Neural cell (in vitro differentiated cells): ENCODE measurements at regions not wholly inside any gene's neighbourhood (a gene's known extent, or its start where the extent isn't known, plus 50 kb on each side); places are given as distances from the start of the nearest gene placed in this dataset.

Source experiments
- H2AFZ ChIP-seq: fragments of 200-600, 300-800 bp; sonication (generic), shearing (Covaris generic); 2 replicates; pipeline ENCODE4 v1.6.0; 2014; ENCODE audit warnings: low read depth, mild to moderate bottlenecking, antibody characterized with exemption, low read length, moderate library complexity
- H3F3A ChIP-seq: fragments of 200-600 bp; shearing (Covaris generic); 2 replicates; pipeline ENCODE4 v1.6.1; 2016; ENCODE audit warnings: mild to moderate bottlenecking, moderate library complexity, mixed read lengths, antibody characterized with exemption, low read length; ENCODE audit not compliant: insufficient read depth, poor library complexity, severe bottlenecking
- H3K27ac ChIP-seq: fragments of 200-600, 300-800 bp; sonication (generic), shearing (Covaris generic); 2 replicates; pipeline ENCODE4 v1.5.1; 2014; ENCODE audit warnings: mild to moderate bottlenecking, low read length, moderate library complexity
- H3K27me3 ChIP-seq: fragments of 300-800, 200-600 bp; sonication (generic), shearing (Covaris generic); 2 replicates; pipeline ENCODE4 v1.6.0; 2014; ENCODE audit warnings: mild to moderate bottlenecking, low read depth, low read length, moderate library complexity; ENCODE audit not compliant: insufficient read depth
- H3K36me3 ChIP-seq: fragments of 300-800, 200-600 bp; sonication (generic), shearing (Covaris generic); 2 replicates; pipeline ENCODE4 v1.5.1; 2014; ENCODE audit warnings: mild to moderate bottlenecking, antibody characterized with exemption, low read length, moderate library complexity; ENCODE audit not compliant: insufficient read depth
- H3K4me2 ChIP-seq: fragments of 300-800, 200-600 bp; sonication (generic), shearing (Covaris generic); 2 replicates; pipeline ENCODE4 v1.6.0; 2014; ENCODE audit warnings: mild to moderate bottlenecking, low read length
- H3K4me3 ChIP-seq: fragments of 300-800, 200-600 bp; sonication (generic), shearing (Covaris generic); 2 replicates; pipeline ENCODE4 v1.5.1; 2014; ENCODE audit warnings: mild to moderate bottlenecking, low read length, moderate library complexity
- H3K79me2 ChIP-seq: fragments of 200-600 bp; shearing (Covaris generic); replicated peaks from 2 replicates; pipeline ENCODE4 v1.6.0; 2014; ENCODE audit warnings: mild to moderate bottlenecking, low read length, moderate library complexity; ENCODE audit not compliant: insufficient read depth
- H3K9ac ChIP-seq: fragments of 300-800, 200-600 bp; sonication (generic), shearing (Covaris generic); 2 replicates; pipeline ENCODE4 v1.6.1; 2016; ENCODE audit warnings: mild to moderate bottlenecking, low read length, mixed read lengths
- H3K9me2 ChIP-seq: fragments of 200-600 bp; shearing (Covaris generic); 2 replicates; pipeline ENCODE4 v1.6.1; 2016; ENCODE audit warnings: mild to moderate bottlenecking, low read length, mixed read lengths; ENCODE audit not compliant: insufficient read depth
- H3K9me3 ChIP-seq: fragments of 200-600, 300-800 bp; sonication (generic), shearing (Covaris generic); 2 replicates; pipeline ENCODE4 v1.6.1; 2016; ENCODE audit warnings: mild to moderate bottlenecking, mixed run types, low read length, moderate library complexity, mixed read lengths
- H4K20me1 ChIP-seq: fragments of 200-600 bp; shearing (Covaris generic); 2 replicates; pipeline ENCODE4 v1.6.1; 2016; ENCODE audit warnings: mild to moderate bottlenecking, mixed run types; ENCODE audit not compliant: insufficient read depth
- EP300 ChIP-seq: fragments of 450-650 bp; conservative IDR thresholded peaks from 2 replicates; pipeline ENCODE4 v1.6.1; 2014; ENCODE audit warnings: antibody characterized with exemption, mild to moderate bottlenecking, moderate library complexity; ENCODE audit not compliant: poor library complexity, severe bottlenecking
- EZH2 ChIP-seq: fragments of 200-600, 300-800 bp; shearing (Covaris generic), sonication (generic); IDR thresholded peaks from 2 replicates; pipeline ENCODE4 v1.6.1; 2014; ENCODE audit warnings: antibody characterized with exemption, low read length, borderline replicate concordance, mild to moderate bottlenecking; ENCODE audit not compliant: insufficient read depth, poor library complexity, severe bottlenecking
- MXI1 ChIP-seq: fragments of 450-650 bp; conservative IDR thresholded peaks from 2 replicates; pipeline ENCODE4 v1.6.1; 2014; ENCODE audit warnings: antibody characterized with exemption, mild to moderate bottlenecking; ENCODE audit not compliant: poor library complexity, severe bottlenecking
- POLR2AphosphoS5 ChIP-seq: IDR thresholded peaks from 2 replicates; pipeline ENCODE4 v1.6.1; 2012
- RAD21 ChIP-seq: fragments of 450-650 bp; conservative IDR thresholded peaks from 2 replicates; pipeline ENCODE4 v1.6.1; 2014; ENCODE audit warnings: antibody characterized with exemption, mild to moderate bottlenecking, moderate library complexity
- SMC3 ChIP-seq: fragments of 450-650 bp; conservative IDR thresholded peaks from 2 replicates; pipeline ENCODE4 v1.6.1; 2014; ENCODE audit warnings: antibody characterized with exemption, mild to moderate bottlenecking, moderate library complexity; ENCODE audit not compliant: poor library complexity
- TAF1 ChIP-seq: IDR thresholded peaks from 2 replicates; pipeline ENCODE4 v1.6.1; 2012; ENCODE audit warnings: low read depth
- TF ChIP-seq, protein P1 (sequence below): fragments of 450-650 bp; IDR thresholded peaks from 2 replicates; pipeline ENCODE4 v1.5.1; 2014; ENCODE audit warnings: antibody characterized with exemption, mild to moderate bottlenecking, moderate library complexity; ENCODE audit not compliant: poor library complexity, severe bottlenecking
- TF ChIP-seq, protein P2 (sequence below): IDR thresholded peaks from 2 replicates; pipeline ENCODE4 v1.6.1; 2012; ENCODE audit warnings: borderline replicate concordance

DNA sequence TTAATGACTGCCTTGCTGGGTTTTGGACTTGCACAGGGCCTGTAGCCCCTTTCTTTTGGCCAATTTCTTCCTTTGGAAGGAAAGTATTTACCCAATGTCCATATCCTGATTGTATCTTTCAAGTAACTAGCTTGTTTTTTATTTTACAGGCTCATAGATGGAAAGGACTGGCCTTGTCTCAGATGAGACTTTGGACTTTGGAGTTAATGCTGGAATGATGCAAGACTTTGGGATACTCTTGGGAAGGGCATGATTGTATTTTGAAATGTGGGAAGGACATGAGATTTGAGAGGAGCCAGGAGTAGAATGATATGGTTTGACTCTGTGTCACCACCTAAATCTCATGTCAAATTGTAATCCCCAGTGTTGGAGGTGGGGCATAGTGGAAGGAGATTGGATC, 140.1 kb downstream of the C1orf94 start:
- Histone ChIP-seq H3K9me2 (no peaks in the 10 kb centered on the region), H3K9me3 (no peaks in the 10 kb centered on the region), H3K4me2 (no peak overlapping the region), H3F3A (no peaks in the 10 kb centered on the region), H3K27me3 (no peaks in the 10 kb centered on the region), H3K36me3 (no peaks in the 10 kb centered on the region), H3K79me2 (no peaks in the 10 kb centered on the region), H2AFZ (no peak overlapping the region), H4K20me1 (no peaks in the 10 kb centered on the region), H3K9ac (no peak overlapping the region), H3K27ac (no peak overlapping the region), H3K4me3 (no peak overlapping the region)
- TF ChIP-seq EZH2 (no peak), POLR2AphosphoS5 (no peak)

- H3K9me2 ChIP-seq = no peaks in the 10 kb centered on the region
- no peaks in the 10 kb centered on the region for H3K9me3 ChIP-seq
- H3K36me3 ChIP-seq = no peaks in the 10 kb centered on the region
- H3K27ac ChIP-seq = no peak overlapping the region
- H3K4me2 ChIP-seq = no peak overlapping the region
- H3F3A ChIP-seq = no peaks in the 10 kb centered on the region
- H3K79me2 ChIP-seq = no peaks in the 10 kb centered on the region
- H3K9ac ChIP-seq = no peak overlapping the region
- no peak overlapping the region for H2AFZ ChIP-seq
- no peaks in the 10 kb centered on the region for H3K27me3 ChIP-seq
- no peak overlapping the region for H3K4me3 ChIP-seq
- no peaks in the 10 kb centered on the region for H4K20me1 ChIP-seq
- TF ChIP-seq EZH2 (no peak), SMC3 (no peak), MXI1 (no peak), RAD21 (no peak)
- TF ChIP-seq, protein P1, sequence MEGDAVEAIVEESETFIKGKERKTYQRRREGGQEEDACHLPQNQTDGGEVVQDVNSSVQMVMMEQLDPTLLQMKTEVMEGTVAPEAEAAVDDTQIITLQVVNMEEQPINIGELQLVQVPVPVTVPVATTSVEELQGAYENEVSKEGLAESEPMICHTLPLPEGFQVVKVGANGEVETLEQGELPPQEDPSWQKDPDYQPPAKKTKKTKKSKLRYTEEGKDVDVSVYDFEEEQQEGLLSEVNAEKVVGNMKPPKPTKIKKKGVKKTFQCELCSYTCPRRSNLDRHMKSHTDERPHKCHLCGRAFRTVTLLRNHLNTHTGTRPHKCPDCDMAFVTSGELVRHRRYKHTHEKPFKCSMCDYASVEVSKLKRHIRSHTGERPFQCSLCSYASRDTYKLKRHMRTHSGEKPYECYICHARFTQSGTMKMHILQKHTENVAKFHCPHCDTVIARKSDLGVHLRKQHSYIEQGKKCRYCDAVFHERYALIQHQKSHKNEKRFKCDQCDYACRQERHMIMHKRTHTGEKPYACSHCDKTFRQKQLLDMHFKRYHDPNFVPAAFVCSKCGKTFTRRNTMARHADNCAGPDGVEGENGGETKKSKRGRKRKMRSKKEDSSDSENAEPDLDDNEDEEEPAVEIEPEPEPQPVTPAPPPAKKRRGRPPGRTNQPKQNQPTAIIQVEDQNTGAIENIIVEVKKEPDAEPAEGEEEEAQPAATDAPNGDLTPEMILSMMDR = no peak
Measured at GRCh38 chr1:34319218-34319617, 142.5 kb downstream of the C1orf94 start.

GRCh38 chr1:34320053-34320669, 143.5 kb downstream of the C1orf94 start:
- no peak overlapping the region for H2AFZ ChIP-seq
- H3K4me2 ChIP-seq = no peak overlapping the region
- no peak overlapping the region for H3K4me3 ChIP-seq
- no peak overlapping the region for H3K9ac ChIP-seq
- H3K27me3 ChIP-seq = no peaks in the 10 kb centered on the region
- H3K27ac ChIP-seq = no peak overlapping the region
- no peaks in the 10 kb centered on the region for H4K20me1 ChIP-seq
- no peak for TF ChIP-seq SMC3
- no peaks in the 10 kb centered on the region for H3K9me2 ChIP-seq
- no peaks in the 10 kb centered on the region for H3K9me3 ChIP-seq
- no peaks in the 10 kb centered on the region for H3K79me2 ChIP-seq
- H3F3A ChIP-seq = no peaks in the 10 kb centered on the region
- H3K36me3 ChIP-seq = no peaks in the 10 kb centered on the region

- Histone ChIP-seq H3K27me3 (no peaks in the 10 kb centered on the region), H3K36me3 (no peaks in the 10 kb centered on the region), H3K79me2 (no peaks in the 10 kb centered on the region), H2AFZ (no peak overlapping the region), H3K9me2 (no peaks in the 10 kb centered on the region), H3K4me3 (no peak overlapping the region), H3K9me3 (no peaks in the 10 kb centered on the region), H3K27ac (no peak overlapping the region), H3K4me2 (no peak overlapping the region), H4K20me1 (no peaks in the 10 kb centered on the region), H3F3A (no peaks in the 10 kb centered on the region), H3K9ac (no peak overlapping the region)
- TF ChIP-seq TAF1 (no peak), SMC3 (no peak), MXI1 (no peak), EP300 (no peak)
- TF ChIP-seq, protein P1 = no peak
- TF ChIP-seq, protein P2, sequence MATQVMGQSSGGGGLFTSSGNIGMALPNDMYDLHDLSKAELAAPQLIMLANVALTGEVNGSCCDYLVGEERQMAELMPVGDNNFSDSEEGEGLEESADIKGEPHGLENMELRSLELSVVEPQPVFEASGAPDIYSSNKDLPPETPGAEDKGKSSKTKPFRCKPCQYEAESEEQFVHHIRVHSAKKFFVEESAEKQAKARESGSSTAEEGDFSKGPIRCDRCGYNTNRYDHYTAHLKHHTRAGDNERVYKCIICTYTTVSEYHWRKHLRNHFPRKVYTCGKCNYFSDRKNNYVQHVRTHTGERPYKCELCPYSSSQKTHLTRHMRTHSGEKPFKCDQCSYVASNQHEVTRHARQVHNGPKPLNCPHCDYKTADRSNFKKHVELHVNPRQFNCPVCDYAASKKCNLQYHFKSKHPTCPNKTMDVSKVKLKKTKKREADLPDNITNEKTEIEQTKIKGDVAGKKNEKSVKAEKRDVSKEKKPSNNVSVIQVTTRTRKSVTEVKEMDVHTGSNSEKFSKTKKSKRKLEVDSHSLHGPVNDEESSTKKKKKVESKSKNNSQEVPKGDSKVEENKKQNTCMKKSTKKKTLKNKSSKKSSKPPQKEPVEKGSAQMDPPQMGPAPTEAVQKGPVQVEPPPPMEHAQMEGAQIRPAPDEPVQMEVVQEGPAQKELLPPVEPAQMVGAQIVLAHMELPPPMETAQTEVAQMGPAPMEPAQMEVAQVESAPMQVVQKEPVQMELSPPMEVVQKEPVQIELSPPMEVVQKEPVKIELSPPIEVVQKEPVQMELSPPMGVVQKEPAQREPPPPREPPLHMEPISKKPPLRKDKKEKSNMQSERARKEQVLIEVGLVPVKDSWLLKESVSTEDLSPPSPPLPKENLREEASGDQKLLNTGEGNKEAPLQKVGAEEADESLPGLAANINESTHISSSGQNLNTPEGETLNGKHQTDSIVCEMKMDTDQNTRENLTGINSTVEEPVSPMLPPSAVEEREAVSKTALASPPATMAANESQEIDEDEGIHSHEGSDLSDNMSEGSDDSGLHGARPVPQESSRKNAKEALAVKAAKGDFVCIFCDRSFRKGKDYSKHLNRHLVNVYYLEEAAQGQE = no peak
Measured at GRCh38 chr1:34322969-34323368, 146.3 kb downstream of the C1orf94 start.
